ENCODE measurements at regions not wholly inside any gene's neighbourhood (a gene's known extent, or its start where the extent isn't known, plus 50 kb on each side); places are given as distances from the start of the nearest gene placed in this dataset.

DNA sequence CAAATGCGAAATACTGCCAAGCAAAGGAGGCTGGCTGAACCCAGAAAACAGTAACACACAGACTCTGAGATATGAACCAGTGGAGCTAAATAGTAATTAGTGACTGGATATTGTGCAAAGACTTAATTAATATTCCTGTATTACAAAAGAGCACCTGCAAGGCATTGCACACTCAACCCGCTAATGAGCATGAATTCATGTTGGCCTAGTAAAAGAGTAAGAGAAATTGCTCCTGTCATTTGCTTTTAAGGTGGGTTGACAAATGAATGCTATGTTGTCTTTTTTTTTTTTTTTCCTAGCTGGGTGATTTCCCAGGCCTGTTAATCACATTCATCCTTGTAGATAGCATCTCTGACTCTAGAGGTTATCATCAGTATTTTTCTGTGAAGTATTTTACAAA, 87.0 kb upstream of the CERS6 start:
- Histone ChIP-seq H3K27ac (ENCODE audit: low read depth, low read length, poor library complexity, severe bottlenecking) (no peak overlapping the region), H3K27me3 (replicated peaks; ENCODE audit: insufficient read depth, low read depth, low read length, poor library complexity) (no peaks in the 10 kb centered on the region), H3K9me3 (ENCODE audit: low read depth, low read length, poor library complexity, severe bottlenecking) (no peaks in the 10 kb centered on the region), H3K4me3 (ENCODE audit: low read depth, low read length, poor library complexity, severe bottlenecking) (no peak overlapping the region), H3K36me3 (ENCODE audit: insufficient read depth, low read length, poor library complexity, severe bottlenecking) (no peaks in the 10 kb centered on the region), H3K4me1 (ENCODE audit: insufficient read depth, low read length, poor library complexity, severe bottlenecking) (no peaks in the 10 kb centered on the region)
- DNase-seq (ENCODE audit: low spot score) = no peak
- no TSS peak for BruUV-seq (replicated peaks)
- intact Hi-C loops (cut with micrococcal nuclease; ENCODE audit: unreplicated experiment) = no loop called here
- ChIA-PET CTCF (no interaction called here), POLR2A (ENCODE audit: low non-redundant PET) (no interaction called here)
- TF ChIP-seq EZH2 (IDR thresholded peaks at IDR 0.05; ENCODE audit: borderline replicate concordance, low read depth, low read length, poor library complexity, severe bottlenecking) = no peak
- TF ChIP-seq, protein P1, sequence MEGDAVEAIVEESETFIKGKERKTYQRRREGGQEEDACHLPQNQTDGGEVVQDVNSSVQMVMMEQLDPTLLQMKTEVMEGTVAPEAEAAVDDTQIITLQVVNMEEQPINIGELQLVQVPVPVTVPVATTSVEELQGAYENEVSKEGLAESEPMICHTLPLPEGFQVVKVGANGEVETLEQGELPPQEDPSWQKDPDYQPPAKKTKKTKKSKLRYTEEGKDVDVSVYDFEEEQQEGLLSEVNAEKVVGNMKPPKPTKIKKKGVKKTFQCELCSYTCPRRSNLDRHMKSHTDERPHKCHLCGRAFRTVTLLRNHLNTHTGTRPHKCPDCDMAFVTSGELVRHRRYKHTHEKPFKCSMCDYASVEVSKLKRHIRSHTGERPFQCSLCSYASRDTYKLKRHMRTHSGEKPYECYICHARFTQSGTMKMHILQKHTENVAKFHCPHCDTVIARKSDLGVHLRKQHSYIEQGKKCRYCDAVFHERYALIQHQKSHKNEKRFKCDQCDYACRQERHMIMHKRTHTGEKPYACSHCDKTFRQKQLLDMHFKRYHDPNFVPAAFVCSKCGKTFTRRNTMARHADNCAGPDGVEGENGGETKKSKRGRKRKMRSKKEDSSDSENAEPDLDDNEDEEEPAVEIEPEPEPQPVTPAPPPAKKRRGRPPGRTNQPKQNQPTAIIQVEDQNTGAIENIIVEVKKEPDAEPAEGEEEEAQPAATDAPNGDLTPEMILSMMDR (conservative IDR thresholded peaks at IDR 0.05; ENCODE audit: low read depth, low read length) = no peak

DNA sequence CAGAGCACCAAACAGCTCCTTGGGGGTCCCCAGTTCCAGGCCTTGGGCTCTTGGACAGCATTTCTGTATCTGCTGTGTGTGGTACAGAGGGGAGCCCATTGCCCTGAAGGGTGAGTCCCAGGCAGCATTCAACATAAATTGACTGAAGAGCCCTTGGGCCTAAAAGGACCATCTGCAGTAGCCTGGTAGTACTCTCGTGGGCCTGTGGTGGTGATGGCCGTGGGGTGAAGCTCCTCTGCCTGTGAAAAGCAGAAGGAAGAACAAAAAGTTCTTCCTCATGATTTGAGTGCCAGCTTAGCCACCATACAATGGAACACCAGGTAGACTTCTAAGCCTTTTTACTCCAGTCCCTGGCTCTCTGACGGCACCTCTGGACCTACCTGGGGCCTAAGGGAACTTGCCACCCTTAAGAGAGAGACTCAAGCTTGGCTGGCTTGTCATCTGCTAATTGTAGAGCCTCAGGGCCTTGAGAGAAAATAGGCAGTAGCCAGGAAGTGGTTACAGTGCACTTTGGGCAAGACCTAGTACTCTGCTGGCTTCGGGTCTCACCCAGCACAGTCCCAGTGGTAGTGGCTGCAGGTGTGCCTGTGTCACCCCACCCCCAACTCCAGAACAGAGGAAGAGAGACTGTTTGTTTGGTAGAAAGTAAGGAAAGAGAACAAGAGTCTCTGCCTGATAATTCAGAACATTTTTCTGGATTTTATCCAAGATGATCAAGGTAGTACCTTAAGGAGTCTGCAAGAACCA, 84.6 kb upstream of the CERS6 start:
- no peak for DNase-seq (ENCODE audit: low spot score)
- H3K4me3 ChIP-seq (ENCODE audit: low read depth, low read length, poor library complexity, severe bottlenecking) = no peak overlapping the region
- H3K4me1 ChIP-seq (ENCODE audit: insufficient read depth, low read length, poor library complexity, severe bottlenecking) = no peaks in the 10 kb centered on the region
- ChIA-PET POLR2A (ENCODE audit: low non-redundant PET) (no interaction called here), CTCF (no interaction called here)
- intact Hi-C loops (cut with micrococcal nuclease; ENCODE audit: unreplicated experiment) = no loop called here
- H3K27me3 ChIP-seq (replicated peaks; ENCODE audit: insufficient read depth, low read depth, low read length, poor library complexity) = no peaks in the 10 kb centered on the region
- no TSS peak for BruUV-seq (replicated peaks)
- no peak overlapping the region for H3K27ac ChIP-seq (ENCODE audit: low read depth, low read length, poor library complexity, severe bottlenecking)
- no peaks in the 10 kb centered on the region for H3K9me3 ChIP-seq (ENCODE audit: low read depth, low read length, poor library complexity, severe bottlenecking)
- TF ChIP-seq, protein P1 (conservative IDR thresholded peaks at IDR 0.05; ENCODE audit: low read depth, low read length) = no peak
- TF ChIP-seq EZH2 (IDR thresholded peaks at IDR 0.05; ENCODE audit: borderline replicate concordance, low read depth, low read length, poor library complexity, severe bottlenecking) = no peak
- no peaks in the 10 kb centered on the region for H3K36me3 ChIP-seq (ENCODE audit: insufficient read depth, low read length, poor library complexity, severe bottlenecking)

DNA sequence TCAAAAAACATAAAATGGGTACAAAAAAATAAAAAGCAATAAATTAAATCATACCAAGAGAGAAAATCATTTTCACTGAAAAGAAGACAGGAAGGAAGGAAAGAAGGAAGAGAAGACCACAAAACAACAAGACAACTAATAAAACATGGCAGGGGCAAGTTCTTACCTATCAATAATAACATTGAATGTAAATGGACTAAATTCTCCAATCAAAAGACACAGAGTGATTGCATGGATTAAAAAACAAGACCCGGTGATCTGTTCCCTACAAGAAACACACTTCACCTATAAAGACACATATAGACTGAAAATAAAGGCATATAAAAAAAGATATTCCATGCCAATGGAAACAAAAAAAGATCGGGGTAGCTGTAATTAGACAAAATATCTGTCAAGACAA, 82.6 kb upstream of the CERS6 start:
- Histone ChIP-seq H3K36me3 (ENCODE audit: insufficient read depth, low read length, poor library complexity, severe bottlenecking) (no peaks in the 10 kb centered on the region), H3K27me3 (replicated peaks; ENCODE audit: insufficient read depth, low read depth, low read length, poor library complexity) (no peaks in the 10 kb centered on the region), H3K4me1 (ENCODE audit: insufficient read depth, low read length, poor library complexity, severe bottlenecking) (no peaks in the 10 kb centered on the region), H3K9me3 (ENCODE audit: low read depth, low read length, poor library complexity, severe bottlenecking) (no peaks in the 10 kb centered on the region), H3K27ac (ENCODE audit: low read depth, low read length, poor library complexity, severe bottlenecking) (no peak overlapping the region), H3K4me3 (ENCODE audit: low read depth, low read length, poor library complexity, severe bottlenecking) (no peak overlapping the region)
- TF ChIP-seq, protein P1 (conservative IDR thresholded peaks at IDR 0.05; ENCODE audit: low read depth, low read length) = no peak
- TF ChIP-seq EZH2 (IDR thresholded peaks at IDR 0.05; ENCODE audit: borderline replicate concordance, low read depth, low read length, poor library complexity, severe bottlenecking) = no peak
- ChIA-PET CTCF (no interaction called here), POLR2A (ENCODE audit: low non-redundant PET) (no interaction called here)
- DNase-seq (ENCODE audit: low spot score) = no peak
- intact Hi-C loops (cut with micrococcal nuclease; ENCODE audit: unreplicated experiment) = no loop called here
- no TSS peak for BruUV-seq (replicated peaks)

All from A673 (cell line).